ENCODE measurements at regions not wholly inside any gene's neighbourhood (a gene's known extent, or its start where the extent isn't known, plus 50 kb on each side); places are given as distances from the start of the nearest gene placed in this dataset.
"Not testable (repeated sequence)": the region's sequence is repeated elsewhere in the genome, so short reads cannot be mapped to it uniquely, and the experiment has no call there.

DNA sequence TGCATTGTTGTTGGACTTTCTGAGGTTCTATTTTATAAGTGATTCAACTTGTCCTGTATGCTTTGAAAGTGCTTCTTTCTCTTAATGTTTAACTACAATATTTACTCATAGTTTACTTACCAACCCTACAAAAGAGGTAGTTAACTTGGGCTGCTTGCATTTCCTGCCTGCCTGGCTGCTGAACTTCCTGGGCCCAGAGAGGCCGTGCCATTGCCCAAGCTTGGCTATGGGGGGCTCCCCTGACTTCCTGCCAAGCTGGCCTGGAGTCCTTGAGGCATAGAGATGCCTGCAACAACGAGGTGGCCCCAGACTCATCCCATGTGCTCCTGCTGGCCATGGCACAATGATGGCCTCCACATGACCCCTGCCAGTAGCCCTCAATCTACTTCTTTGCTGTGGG lies 361.6 kb upstream of the PLD5 start:
- RAD21 ChIA-PET (ENCODE audit: low non-redundant PET in 1 of 2, low total read pairs in 2 of 2, uncharacterized antibody in 2 of 2, unreplicated experiment in 2 of 2): no interaction called here
- Histone ChIP-seq H3K79me2 (ENCODE audit: insufficient read depth, low read length) (no peaks in the 10 kb centered on the region), H3K4me3 (replicated peaks in 1 of 2; ENCODE audit: low read depth in 1 of 2, low read length in 2 of 2) (no peak overlapping the region), H3K9ac (ENCODE audit: low read length) (no peak overlapping the region), H4K20me1 (ENCODE audit: insufficient read depth) (no peaks in the 10 kb centered on the region), H3K36me3 (ENCODE audit: control insufficient read depth in 1 of 2, insufficient read depth in 2 of 2, low read length in 2 of 2) (no peaks in the 10 kb centered on the region), H2AFZ (ENCODE audit: low read depth, low read length, poor library complexity, severe bottlenecking) (no peak overlapping the region), H3K27me3 (ENCODE audit: insufficient read depth, low read length) (no peaks in the 10 kb centered on the region), H3K9me3 (ENCODE audit: control insufficient read depth in 1 of 2, insufficient read depth in 1 of 2, low read depth in 1 of 2, low read length in 2 of 2) (no peaks in the 10 kb centered on the region), H3K9me2 (ENCODE audit: insufficient read depth) (no peaks in the 10 kb centered on the region), H3K4me2 (ENCODE audit: low read length) (no peak overlapping the region), H3K4me1 (ENCODE audit: control insufficient read depth in 1 of 2, insufficient read depth in 2 of 2, low read length in 2 of 2) (no peaks in the 10 kb centered on the region), H3K27ac (ENCODE audit: low read depth, low read length) (no peak overlapping the region)
- CTCF ChIA-PET: no interaction called here
- no peak for TF ChIP-seq ELF1 (IDR thresholded peaks at IDR 0.05; ENCODE audit: borderline replicate concordance, low read depth)
- TF ChIP-seq SP1 (IDR thresholded peaks at IDR 0.05; ENCODE audit: low read depth): no peak
- TF ChIP-seq, protein P1, sequence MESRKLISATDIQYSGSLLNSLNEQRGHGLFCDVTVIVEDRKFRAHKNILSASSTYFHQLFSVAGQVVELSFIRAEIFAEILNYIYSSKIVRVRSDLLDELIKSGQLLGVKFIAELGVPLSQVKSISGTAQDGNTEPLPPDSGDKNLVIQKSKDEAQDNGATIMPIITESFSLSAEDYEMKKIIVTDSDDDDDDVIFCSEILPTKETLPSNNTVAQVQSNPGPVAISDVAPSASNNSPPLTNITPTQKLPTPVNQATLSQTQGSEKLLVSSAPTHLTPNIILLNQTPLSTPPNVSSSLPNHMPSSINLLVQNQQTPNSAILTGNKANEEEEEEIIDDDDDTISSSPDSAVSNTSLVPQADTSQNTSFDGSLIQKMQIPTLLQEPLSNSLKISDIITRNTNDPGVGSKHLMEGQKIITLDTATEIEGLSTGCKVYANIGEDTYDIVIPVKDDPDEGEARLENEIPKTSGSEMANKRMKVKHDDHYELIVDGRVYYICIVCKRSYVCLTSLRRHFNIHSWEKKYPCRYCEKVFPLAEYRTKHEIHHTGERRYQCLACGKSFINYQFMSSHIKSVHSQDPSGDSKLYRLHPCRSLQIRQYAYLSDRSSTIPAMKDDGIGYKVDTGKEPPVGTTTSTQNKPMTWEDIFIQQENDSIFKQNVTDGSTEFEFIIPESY (IDR thresholded peaks at IDR 0.05; ENCODE audit: extremely low read depth, insufficient replicate concordance, low read length): no peak
- no peak for ATAC-seq
- intact Hi-C loops (cut with micrococcal nuclease): no loop called here
- POLR2A ChIA-PET: no interaction called here
- BruUV-seq (replicated peaks): no TSS peak
- DNase-seq (ENCODE audit: low read depth, low spot score): no peak

DNA sequence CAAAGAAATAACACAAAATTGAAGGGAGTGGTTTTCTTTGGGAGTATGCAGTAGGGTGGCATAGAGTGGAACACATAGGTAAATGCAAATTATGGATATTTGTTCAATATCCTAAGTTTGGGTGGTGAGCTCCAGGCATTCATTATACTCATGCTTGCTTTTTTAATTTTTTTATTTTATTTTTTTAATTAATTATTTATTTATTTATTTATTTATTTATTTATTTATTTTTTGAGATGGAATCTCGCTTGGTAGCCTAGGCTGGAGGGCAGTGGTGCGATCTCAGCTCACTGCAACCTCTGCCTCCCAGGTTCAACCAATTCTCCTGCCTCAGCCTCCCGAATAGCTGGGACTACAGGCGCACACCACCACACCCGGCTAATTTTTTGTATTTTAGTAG lies 355.5 kb upstream of the PLD5 start:
- H3K4me1 ChIP-seq (ENCODE audit: control insufficient read depth in 1 of 2, insufficient read depth in 2 of 2, low read length in 2 of 2); H4K20me1 ChIP-seq (ENCODE audit: insufficient read depth); H3K4me3 ChIP-seq (replicated peaks in 1 of 2; ENCODE audit: low read depth in 1 of 2, low read length in 2 of 2); CTCF ChIA-PET; BruUV-seq (replicated peaks); H3K27me3 ChIP-seq (ENCODE audit: insufficient read depth, low read length); H3K36me3 ChIP-seq (ENCODE audit: control insufficient read depth in 1 of 2, insufficient read depth in 2 of 2, low read length in 2 of 2); H2AFZ ChIP-seq (ENCODE audit: low read depth, low read length, poor library complexity, severe bottlenecking); H3K9ac ChIP-seq (ENCODE audit: low read length); RAD21 ChIA-PET (ENCODE audit: low non-redundant PET in 1 of 2, low total read pairs in 2 of 2, uncharacterized antibody in 2 of 2, unreplicated experiment in 2 of 2); H3K9me2 ChIP-seq (ENCODE audit: insufficient read depth); H3K27ac ChIP-seq (ENCODE audit: low read depth, low read length); intact Hi-C loops (cut with micrococcal nuclease); DNase-seq (ENCODE audit: low read depth, low spot score); H3K4me2 ChIP-seq (ENCODE audit: low read length); ATAC-seq; H3K79me2 ChIP-seq (ENCODE audit: insufficient read depth, low read length); H3K9me3 ChIP-seq (ENCODE audit: control insufficient read depth in 1 of 2, insufficient read depth in 1 of 2, low read depth in 1 of 2, low read length in 2 of 2); POLR2A ChIA-PET: not testable (repeated sequence)
